AG10803 (cell line): ENCODE measurements at regions not wholly inside any gene's neighbourhood (a gene's known extent, or its start where the extent isn't known, plus 50 kb on each side); places are given as distances from the start of the nearest gene placed in this dataset.

ENCODE experiments used
- DNase-seq: peaks from one replicate; pipeline ENCODE4 v3.0.0; 2010; ENCODE audit warnings: low read depth
- H3K4me3 ChIP-seq: 2 replicates; pipeline ENCODE4 v1.5.1; 2011; ENCODE audit warnings: mild to moderate bottlenecking, low read length, control low read depth
- TF ChIP-seq, protein P1 (sequence below): conservative IDR thresholded peaks from 2 replicates; pipeline ENCODE4 v1.5.1; 2011; ENCODE audit warnings: mild to moderate bottlenecking, low read length, control low read depth, inconsistent platforms

DNA sequence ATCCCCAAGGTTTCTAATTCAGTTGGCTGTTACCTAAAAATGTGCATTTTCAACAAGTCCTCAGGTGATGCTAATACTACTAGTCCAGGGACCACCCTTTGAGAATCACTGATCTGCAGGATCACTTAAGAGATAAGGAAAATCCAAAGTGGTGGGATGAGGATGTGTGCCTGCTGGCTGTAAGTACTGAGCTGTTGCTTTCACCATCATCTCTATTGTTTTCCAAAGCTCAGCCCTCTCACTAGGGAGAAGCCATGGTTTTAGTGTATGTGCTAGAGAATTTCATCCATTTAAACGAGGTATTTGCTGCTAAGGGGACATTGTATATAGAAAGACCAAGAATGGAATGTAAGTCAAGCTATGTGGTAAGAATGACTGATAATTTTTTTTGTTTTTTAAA lies 202.3 kb downstream of the KIF21A start:
- no peak for DNase-seq
- TF ChIP-seq, protein P1, sequence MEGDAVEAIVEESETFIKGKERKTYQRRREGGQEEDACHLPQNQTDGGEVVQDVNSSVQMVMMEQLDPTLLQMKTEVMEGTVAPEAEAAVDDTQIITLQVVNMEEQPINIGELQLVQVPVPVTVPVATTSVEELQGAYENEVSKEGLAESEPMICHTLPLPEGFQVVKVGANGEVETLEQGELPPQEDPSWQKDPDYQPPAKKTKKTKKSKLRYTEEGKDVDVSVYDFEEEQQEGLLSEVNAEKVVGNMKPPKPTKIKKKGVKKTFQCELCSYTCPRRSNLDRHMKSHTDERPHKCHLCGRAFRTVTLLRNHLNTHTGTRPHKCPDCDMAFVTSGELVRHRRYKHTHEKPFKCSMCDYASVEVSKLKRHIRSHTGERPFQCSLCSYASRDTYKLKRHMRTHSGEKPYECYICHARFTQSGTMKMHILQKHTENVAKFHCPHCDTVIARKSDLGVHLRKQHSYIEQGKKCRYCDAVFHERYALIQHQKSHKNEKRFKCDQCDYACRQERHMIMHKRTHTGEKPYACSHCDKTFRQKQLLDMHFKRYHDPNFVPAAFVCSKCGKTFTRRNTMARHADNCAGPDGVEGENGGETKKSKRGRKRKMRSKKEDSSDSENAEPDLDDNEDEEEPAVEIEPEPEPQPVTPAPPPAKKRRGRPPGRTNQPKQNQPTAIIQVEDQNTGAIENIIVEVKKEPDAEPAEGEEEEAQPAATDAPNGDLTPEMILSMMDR = no peak
- H3K4me3 ChIP-seq = no peak overlapping the region

DNA sequence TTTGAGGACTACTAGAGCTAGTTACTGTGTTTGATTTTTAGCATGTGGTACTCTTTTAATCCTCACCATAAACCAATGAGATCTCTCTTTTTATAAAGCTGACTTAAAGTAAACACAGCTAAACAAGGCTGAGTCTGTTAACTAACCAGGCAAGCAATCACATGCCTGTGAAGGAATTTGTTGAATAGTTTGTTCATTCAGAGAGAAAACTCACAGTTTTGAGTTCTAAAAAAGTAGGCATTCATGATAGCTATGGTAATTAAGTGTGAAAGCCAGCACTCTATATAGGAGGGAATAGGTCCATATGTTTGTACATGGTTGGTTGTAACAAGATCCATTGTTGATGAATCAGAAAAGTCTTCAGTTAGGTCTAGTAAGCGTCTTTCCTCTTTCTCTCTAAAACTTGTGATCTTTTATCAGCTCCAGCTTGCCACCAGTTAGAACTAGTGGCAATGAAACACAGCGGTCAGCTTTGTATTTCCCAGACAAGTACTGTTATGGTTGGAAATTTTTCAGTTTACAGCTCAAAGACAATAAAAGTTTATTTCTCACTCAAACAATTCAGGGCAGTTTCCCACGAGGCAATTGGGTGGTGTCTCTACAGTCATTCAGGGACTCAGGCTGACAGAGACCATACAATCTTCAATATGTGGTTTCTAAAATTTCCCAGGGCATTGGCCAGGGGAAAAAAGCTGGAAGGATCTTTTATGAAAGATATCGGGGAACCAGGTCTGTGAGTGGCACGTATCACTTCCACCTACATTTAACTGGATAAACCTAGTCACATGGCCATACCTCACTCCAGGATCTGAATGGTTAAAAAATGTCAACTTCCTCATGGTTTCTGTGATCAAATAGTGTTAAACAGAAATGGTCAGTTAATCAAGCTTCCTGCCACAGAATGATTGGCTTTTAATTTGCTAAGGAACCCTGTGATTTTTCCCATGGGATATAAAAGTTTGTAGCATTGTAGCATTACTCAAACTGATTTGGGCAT lies 203.1 kb downstream of the KIF21A start:
- DNase-seq = no peak
- TF ChIP-seq, protein P1 = no peak
- H3K4me3 ChIP-seq = no peak overlapping the region

DNA sequence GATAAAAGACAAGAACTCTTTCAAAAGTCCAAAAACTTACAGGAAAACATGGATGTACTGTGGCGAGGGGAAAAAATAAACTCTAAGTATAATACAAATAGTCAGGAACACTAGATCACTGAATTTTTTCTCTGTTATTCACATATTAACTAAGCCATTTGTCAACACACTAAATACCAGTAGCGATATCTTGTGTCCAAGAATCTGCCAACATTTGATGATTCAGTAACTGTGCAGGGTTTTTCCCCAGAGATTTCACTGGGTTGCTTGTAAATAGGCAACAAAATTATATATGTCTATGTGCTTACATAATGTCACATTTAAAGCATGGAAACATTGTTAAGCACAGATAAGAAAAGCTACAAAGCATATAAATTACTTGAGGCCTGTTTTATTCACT lies 205.9 kb downstream of the KIF21A start:
- TF ChIP-seq, protein P1 = no peak
- peak; percentile 14 for DNase-seq
- no peak overlapping the region for H3K4me3 ChIP-seq

DNA sequence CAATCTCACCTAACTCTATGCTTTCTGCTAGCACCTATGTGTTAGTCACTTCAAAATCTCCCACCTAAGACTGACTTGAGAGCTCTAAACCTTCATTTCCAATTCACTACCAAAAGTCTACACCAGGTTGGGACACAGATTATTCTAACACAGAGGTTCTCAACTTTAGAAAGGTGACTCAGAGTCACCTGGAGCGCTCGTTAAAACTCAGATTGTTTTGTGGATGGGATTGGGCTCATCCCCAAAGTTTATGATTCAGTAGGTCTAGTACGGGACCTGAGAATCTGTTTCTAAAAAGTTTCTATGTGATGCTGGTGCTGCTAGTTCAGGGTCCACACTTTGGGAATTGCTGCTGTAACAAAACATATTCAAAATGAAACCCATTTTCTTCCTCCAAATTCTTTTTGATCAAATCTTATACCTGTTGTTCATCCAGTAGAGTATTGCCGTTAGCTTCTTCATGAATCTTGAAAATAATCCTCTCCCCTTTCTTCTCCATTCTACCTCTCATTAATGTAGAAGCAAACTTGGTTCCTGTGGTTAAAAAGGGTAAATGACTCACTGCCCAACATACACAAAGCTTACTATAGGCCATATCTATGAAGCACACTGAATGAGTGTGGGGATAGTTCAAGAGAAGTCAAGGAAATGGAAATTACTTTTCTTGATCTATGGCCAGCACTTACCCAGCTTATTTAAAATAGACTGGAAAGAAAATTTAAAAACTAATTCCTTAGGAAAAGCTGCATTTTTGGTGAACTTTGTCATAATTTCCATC lies 206.7 kb downstream of the KIF21A start:
- H3K4me3 ChIP-seq = no peak overlapping the region
- DNase-seq = no peak
- TF ChIP-seq, protein P1 = no peak

DNA sequence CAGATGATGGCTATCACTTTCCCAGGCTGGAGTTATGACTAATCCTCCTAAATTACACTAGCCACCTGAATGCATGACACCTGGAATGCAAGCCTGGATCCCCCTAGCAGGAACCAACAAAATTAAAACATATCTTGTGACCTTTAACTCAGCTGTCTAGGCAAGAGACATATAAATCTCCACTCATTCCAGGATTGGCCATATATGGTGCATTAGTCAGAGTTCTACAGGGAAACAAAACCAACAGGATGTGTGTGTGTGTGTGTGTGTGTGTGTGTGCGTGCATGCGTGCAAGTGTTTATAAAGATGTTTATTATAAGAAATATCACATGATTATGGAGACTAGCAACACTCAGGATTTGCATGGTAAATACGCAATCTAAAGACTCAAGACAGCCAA lies 212.8 kb downstream of the KIF21A start:
- TF ChIP-seq, protein P1 = no peak
- H3K4me3 ChIP-seq = no peak overlapping the region
- no peak for DNase-seq

DNA sequence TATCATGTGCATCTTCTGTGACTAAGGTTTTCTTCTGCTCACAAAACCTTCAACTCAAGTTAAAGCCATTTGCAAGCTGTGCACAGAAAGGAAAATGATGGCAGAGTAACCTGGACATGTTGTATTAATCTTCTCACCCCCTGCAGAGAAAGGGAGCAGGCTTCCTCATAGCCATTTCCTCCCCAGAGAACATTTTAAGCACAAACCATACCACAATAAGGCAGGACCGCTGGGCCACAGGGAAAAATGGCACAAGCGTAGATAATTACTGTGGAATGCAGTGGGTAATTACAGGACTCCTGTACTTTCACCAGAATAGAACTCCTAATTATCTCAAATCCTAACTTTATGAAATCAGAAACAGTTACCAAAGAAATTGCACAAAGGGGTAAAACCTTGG lies 215.7 kb downstream of the KIF21A start:
- DNase-seq = no peak
- no peak overlapping the region for H3K4me3 ChIP-seq
- TF ChIP-seq, protein P1 = no peak
